ENCODE measurements at regions not wholly inside any gene's neighbourhood (a gene's known extent, or its start where the extent isn't known, plus 50 kb on each side); places are given as distances from the start of the nearest gene placed in this dataset.

DNA sequence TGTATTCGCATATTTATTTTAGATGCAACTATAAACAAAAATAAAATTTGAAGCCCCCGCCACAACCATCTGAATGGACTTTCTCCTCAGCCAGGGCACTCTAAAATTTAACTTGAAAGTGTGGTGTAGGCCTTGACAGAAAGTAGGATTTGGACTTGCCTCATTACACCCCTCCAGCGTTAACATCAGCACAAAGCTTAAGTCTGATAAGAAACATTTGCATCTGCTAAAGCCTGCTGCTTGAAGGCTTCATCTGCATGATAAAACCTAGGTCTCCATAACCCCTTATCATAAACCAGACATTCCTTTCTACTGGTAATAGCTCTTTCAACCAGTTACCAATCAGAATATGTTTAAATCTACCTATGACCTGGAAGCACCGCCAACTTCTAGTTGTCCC, 1046.5 kb downstream of the FAT4 start:
- TF ChIP-seq, protein P1, sequence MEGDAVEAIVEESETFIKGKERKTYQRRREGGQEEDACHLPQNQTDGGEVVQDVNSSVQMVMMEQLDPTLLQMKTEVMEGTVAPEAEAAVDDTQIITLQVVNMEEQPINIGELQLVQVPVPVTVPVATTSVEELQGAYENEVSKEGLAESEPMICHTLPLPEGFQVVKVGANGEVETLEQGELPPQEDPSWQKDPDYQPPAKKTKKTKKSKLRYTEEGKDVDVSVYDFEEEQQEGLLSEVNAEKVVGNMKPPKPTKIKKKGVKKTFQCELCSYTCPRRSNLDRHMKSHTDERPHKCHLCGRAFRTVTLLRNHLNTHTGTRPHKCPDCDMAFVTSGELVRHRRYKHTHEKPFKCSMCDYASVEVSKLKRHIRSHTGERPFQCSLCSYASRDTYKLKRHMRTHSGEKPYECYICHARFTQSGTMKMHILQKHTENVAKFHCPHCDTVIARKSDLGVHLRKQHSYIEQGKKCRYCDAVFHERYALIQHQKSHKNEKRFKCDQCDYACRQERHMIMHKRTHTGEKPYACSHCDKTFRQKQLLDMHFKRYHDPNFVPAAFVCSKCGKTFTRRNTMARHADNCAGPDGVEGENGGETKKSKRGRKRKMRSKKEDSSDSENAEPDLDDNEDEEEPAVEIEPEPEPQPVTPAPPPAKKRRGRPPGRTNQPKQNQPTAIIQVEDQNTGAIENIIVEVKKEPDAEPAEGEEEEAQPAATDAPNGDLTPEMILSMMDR (IDR thresholded peaks at IDR 0.05) = no peak
- no peak for TF ChIP-seq ZFX (IDR thresholded peaks at IDR 0.05; ENCODE audit: borderline replicate concordance)

Measured in 22Rv1 (cell line).